T-helper 17 cell (primary cell): ENCODE measurements at regions not wholly inside any gene's neighbourhood (a gene's known extent, or its start where the extent isn't known, plus 50 kb on each side); places are given as distances from the start of the nearest gene placed in this dataset.

Source experiments
- ATAC-seq: fragments of 150-1000 bp; cut with Tn5 transposase; 2 replicates; pipeline ENCODE4 v1.10.0; 2021; ENCODE audit warnings: mild to moderate bottlenecking, moderate library complexity
- DNase-seq, 3 donors: peaks; one replicate each; pipeline versions ENCODE4 v3.0.0 to v3.0.0-alpha.2; 2020 to 2021
- H3K9me3 ChIP-seq: one replicate; pipeline ENCODE4 v1.7.0; 2013; ENCODE audit warnings: low read length, mild to moderate bottlenecking; ENCODE audit not compliant: control insufficient read depth, poor library complexity, severe bottlenecking
- H3K27ac Mint-ChIP-seq: one replicate; pipeline ENCODE4 v1.8.0; 2022; ENCODE audit warnings: mild to moderate bottlenecking, moderate library complexity, mixed read lengths
- H3K27me3 Mint-ChIP-seq: one replicate; pipeline ENCODE4 v1.8.0; 2022; ENCODE audit warnings: mixed read lengths
- H3K36me3 Mint-ChIP-seq: one replicate; pipeline ENCODE4 v1.8.0; 2022; ENCODE audit warnings: low read depth, mixed read lengths
- H3K4me1 Mint-ChIP-seq: one replicate; pipeline ENCODE4 v1.8.0; 2022; ENCODE audit warnings: mild to moderate bottlenecking, mixed read lengths
- H3K4me3 Mint-ChIP-seq: one replicate; pipeline ENCODE4 v1.8.0; 2022; ENCODE audit warnings: mild to moderate bottlenecking, moderate library complexity, mixed read lengths

GRCh38 chr7:13036256-13036780, 348.9 kb downstream of the ARL4A start:
- no peaks in the 10 kb centered on the region for H3K4me1 Mint-ChIP-seq
- H3K9me3 ChIP-seq = no peaks in the 10 kb centered on the region
- no peak overlapping the region for H3K4me3 Mint-ChIP-seq
- H3K36me3 Mint-ChIP-seq = no peaks in the 10 kb centered on the region
- no peak overlapping the region for H3K27ac Mint-ChIP-seq
- ATAC-seq (no peak), DNase-seq (no peak)
- peaks cover 6% of the 10 kb centered on the region for H3K27me3 Mint-ChIP-seq

GRCh38 chr7:13037216-13037615, 349.8 kb downstream of the ARL4A start:
- no peaks in the 10 kb centered on the region for H3K9me3 ChIP-seq
- Mint-ChIP-seq H3K27me3 (peaks cover 6% of the 10 kb centered on the region), H3K36me3 (no peaks in the 10 kb centered on the region), H3K4me3 (no peak overlapping the region), H3K27ac (no peak overlapping the region), H3K4me1 (no peaks in the 10 kb centered on the region)
- ATAC-seq (no peak), DNase-seq (no peak)

- Mint-ChIP-seq H3K4me1 (no peaks in the 10 kb centered on the region), H3K27me3 (peaks cover 32% of the 10 kb centered on the region), H3K27ac (no peak overlapping the region), H3K4me3 (no peak overlapping the region), H3K36me3 (no peaks in the 10 kb centered on the region)
- ATAC-seq (no peak), DNase-seq (no peak)
- H3K9me3 ChIP-seq = no peaks in the 10 kb centered on the region
Observed at GRCh38 chr7:13041368-13041988, 354.0 kb downstream of the ARL4A start.

DNA sequence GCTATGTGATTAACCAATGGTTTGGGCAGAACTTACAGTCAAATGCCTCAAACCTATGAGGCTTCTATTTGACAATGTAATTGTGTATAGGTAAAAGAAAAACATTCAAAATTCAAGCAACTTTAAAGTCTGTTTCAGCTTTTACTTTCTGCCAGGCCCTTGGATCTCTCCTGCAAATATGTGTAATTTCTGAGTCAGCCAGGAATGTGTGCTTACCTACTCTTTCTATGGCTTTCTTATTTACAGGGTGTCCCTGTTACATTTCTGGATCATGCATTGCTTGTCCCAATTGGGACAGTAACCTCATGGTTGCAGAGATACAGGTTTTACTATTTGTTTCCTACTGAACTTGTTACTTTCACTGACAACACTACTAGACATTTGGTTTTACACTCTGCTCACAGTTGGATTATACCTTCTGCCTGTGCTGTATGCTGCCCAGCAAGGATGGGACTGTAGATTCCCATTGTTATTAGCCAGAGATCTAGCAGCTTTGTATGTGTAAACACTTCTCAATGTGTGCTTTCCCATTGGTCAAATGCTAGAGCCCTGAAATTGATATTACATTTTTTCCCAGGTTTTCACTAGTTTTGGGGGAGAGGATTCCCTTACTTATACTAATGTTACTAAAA, 355.3 kb downstream of the ARL4A start:
- Mint-ChIP-seq H3K36me3 (no peaks in the 10 kb centered on the region), H3K27ac (no peak overlapping the region), H3K4me1 (no peaks in the 10 kb centered on the region), H3K4me3 (no peak overlapping the region), H3K27me3 (peaks cover 32% of the 10 kb centered on the region)
- ATAC-seq (no peak), DNase-seq (no peak)
- H3K9me3 ChIP-seq = no peaks in the 10 kb centered on the region

GRCh38 chr7:13044309-13044708, 356.9 kb downstream of the ARL4A start:
- no peak overlapping the region for H3K4me3 Mint-ChIP-seq
- H3K27ac Mint-ChIP-seq = no peak overlapping the region
- no peaks in the 10 kb centered on the region for H3K4me1 Mint-ChIP-seq
- H3K27me3 Mint-ChIP-seq = peaks cover 32% of the 10 kb centered on the region
- ATAC-seq (no peak), DNase-seq (no peak)
- H3K9me3 ChIP-seq = no peaks in the 10 kb centered on the region
- H3K36me3 Mint-ChIP-seq = no peaks in the 10 kb centered on the region

- no peak overlapping the region for H3K27ac Mint-ChIP-seq
- H3K9me3 ChIP-seq = no peaks in the 10 kb centered on the region
- no peaks in the 10 kb centered on the region for H3K36me3 Mint-ChIP-seq
- DNase-seq = no peak
- no peak overlapping the region for H3K4me3 Mint-ChIP-seq
- peaks cover 25% of the 10 kb centered on the region for H3K27me3 Mint-ChIP-seq
- no peaks in the 10 kb centered on the region for H3K4me1 Mint-ChIP-seq
- no peak for ATAC-seq
Observed at GRCh38 chr7:13047061-13047460, 359.6 kb downstream of the ARL4A start.

DNA sequence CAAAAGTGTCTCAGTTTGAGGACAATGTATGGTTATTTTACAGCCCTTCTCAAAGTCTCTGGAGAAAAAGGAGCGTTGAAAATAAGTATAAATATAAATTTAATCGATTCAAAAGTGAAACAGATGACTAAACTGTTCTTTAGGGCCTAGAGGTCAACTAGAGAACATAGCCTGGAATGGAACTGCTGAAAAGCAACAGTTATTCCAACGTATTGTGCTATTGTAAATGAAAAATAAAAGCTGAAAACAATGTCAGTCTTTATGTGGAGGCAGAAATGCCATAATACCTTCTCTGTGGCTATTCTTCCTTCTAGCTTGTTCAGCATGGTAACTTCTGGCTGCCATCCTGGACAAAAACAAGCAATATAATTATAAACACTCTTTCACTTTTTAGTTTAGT, 362.5 kb downstream of the ARL4A start:
- ATAC-seq (no peak), DNase-seq (no peak)
- Mint-ChIP-seq H3K36me3 (no peaks in the 10 kb centered on the region), H3K27ac (no peak overlapping the region), H3K27me3 (peaks cover 4% of the 10 kb centered on the region), H3K4me1 (no peaks in the 10 kb centered on the region), H3K4me3 (no peak overlapping the region)
- H3K9me3 ChIP-seq = no peaks in the 10 kb centered on the region

- ATAC-seq = no peak
- Mint-ChIP-seq H3K27me3 (peaks cover 2% of the 10 kb centered on the region), H3K4me1 (peaks cover 2% of the 10 kb centered on the region), H3K27ac (no peak overlapping the region), H3K4me3 (no peak overlapping the region), H3K36me3 (no peaks in the 10 kb centered on the region)
- H3K9me3 ChIP-seq = no peaks in the 10 kb centered on the region
- DNase-seq = no peak
Observed at GRCh38 chr7:13050703-13051102, 363.3 kb downstream of the ARL4A start.

- DNase-seq (no peak), ATAC-seq (no peak)
- H3K36me3 Mint-ChIP-seq = peaks cover 4% of the 10 kb centered on the region
- H3K4me3 Mint-ChIP-seq = no peak overlapping the region
- no peaks in the 10 kb centered on the region for H3K27me3 Mint-ChIP-seq
- no peak overlapping the region for H3K27ac Mint-ChIP-seq
- no peaks in the 10 kb centered on the region for H3K9me3 ChIP-seq
- H3K4me1 Mint-ChIP-seq = peaks cover 14% of the 10 kb centered on the region
Observed at GRCh38 chr7:13055732-13056368, 368.4 kb downstream of the ARL4A start.

- H3K9me3 ChIP-seq = no peaks in the 10 kb centered on the region
- DNase-seq = no peak
- peaks cover 4% of the 10 kb centered on the region for H3K36me3 Mint-ChIP-seq
- H3K27ac Mint-ChIP-seq = no peak overlapping the region
- peak; percentile 21 for ATAC-seq
- no peaks in the 10 kb centered on the region for H3K27me3 Mint-ChIP-seq
- H3K4me3 Mint-ChIP-seq = peak overlapping the region; percentile 41
- H3K4me1 Mint-ChIP-seq = peaks cover 14% of the 10 kb centered on the region
Observed at GRCh38 chr7:13057462-13058200, 370.2 kb downstream of the ARL4A start.

- H3K9me3 ChIP-seq = no peaks in the 10 kb centered on the region
- H3K36me3 Mint-ChIP-seq = peaks cover 4% of the 10 kb centered on the region
- H3K4me1 Mint-ChIP-seq = peaks cover 14% of the 10 kb centered on the region
- DNase-seq (no peak), ATAC-seq (no peak)
- no peaks in the 10 kb centered on the region for H3K27me3 Mint-ChIP-seq
- H3K27ac Mint-ChIP-seq = no peak overlapping the region
- no peak overlapping the region for H3K4me3 Mint-ChIP-seq
Observed at GRCh38 chr7:13060173-13060572, 372.7 kb downstream of the ARL4A start.

GRCh38 chr7:13061115-13061514, 373.7 kb downstream of the ARL4A start:
- ATAC-seq = no peak

GRCh38 chr7:13062631-13063030, 375.2 kb downstream of the ARL4A start:
- ATAC-seq (no peak), DNase-seq (no peak)
- H3K4me1 Mint-ChIP-seq = peaks cover 7% of the 10 kb centered on the region
- no peaks in the 10 kb centered on the region for H3K9me3 ChIP-seq
- H3K36me3 Mint-ChIP-seq = peaks cover 4% of the 10 kb centered on the region
- H3K4me3 Mint-ChIP-seq = no peak overlapping the region
- no peak overlapping the region for H3K27ac Mint-ChIP-seq
- H3K27me3 Mint-ChIP-seq = peaks cover 9% of the 10 kb centered on the region

More at GRCh38 chr7:13061115-13061514, 373.7 kb downstream of the ARL4A start:
- DNase-seq = no peak
- H3K9me3 ChIP-seq = no peaks in the 10 kb centered on the region
- Mint-ChIP-seq H3K27me3 (no peaks in the 10 kb centered on the region), H3K4me1 (peaks cover 11% of the 10 kb centered on the region), H3K36me3 (peaks cover 4% of the 10 kb centered on the region), H3K4me3 (no peak overlapping the region), H3K27ac (no peak overlapping the region)
